Eye (tissue), 1 donor: ENCODE measurements at regions not wholly inside any gene's neighbourhood (a gene's known extent, or its start where the extent isn't known, plus 50 kb on each side); places are given as distances from the start of the nearest gene placed in this dataset.
A peak's percentile ranks its signal among the peaks of the same experiment; 100 is the strongest.

Source experiments
- DNase-seq: peaks from one replicate; pipeline ENCODE4 v3.0.0-alpha.2; 2015

DNA sequence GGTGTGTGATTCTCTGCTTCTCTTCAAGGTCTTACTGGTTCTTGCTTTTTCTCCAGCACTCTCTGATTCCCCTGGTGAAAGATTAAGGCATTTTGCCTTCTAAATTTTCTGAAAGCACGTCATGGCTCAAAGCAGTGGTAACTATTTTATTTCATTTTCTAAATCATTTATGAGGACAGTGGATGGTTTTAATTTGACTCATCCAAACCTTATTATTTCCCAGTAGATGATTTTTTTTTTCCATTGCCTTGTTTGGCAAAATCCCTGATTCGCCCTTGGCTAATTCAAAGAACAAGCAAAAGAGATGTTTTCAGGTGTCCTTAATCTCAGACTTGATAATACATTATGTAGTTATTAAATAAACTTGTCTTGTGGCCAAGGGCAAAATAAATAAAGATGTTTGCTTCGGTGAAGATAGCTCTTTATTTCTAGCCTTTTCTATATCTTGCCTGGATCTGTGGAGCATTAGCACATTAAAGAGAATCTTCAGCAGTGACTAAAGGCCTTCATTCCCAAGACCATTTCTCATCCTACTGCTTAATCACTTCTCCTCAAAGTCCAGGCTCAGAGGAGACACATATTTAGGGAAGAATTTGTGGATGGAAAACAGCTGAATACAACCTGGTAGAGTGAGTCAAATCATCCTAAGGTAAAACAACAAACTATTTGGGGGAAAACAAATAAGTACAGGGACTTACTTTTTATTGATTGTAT, 359.8 kb downstream of the DUSP10 start:
- DNase-seq = no peak

- no peak for DNase-seq
These were observed 349.4 kb downstream of the DUSP10 start for GRCh38 chr1:221392453-221392852.

DNA sequence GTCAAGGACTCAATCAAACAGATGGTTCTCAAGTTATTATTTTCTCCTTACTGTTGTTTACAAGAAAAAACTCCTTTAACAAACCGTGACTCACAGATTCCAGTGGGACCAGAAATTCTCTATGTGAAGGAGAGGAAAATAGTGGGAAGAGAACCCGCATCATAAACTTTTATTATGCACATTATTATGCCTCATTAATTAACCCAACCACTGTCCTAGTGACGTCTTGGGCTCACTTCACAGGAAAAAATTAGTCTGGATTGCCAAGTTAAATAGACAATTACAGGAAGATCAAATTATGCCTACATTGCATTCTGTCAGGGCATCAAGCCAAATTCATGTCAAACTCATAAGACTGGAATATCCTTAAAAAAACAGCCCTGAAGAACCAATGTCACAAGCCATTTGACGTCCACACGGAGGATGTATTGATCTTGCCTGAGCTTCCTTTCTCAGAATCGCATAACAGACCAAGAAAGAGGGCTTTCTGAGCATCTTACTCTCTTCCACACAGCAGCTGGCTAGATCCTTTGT, 347.8 kb downstream of the DUSP10 start:
- peak; percentile 30 for DNase-seq

- no peak for DNase-seq
These were observed 345.4 kb downstream of the DUSP10 start for GRCh38 chr1:221396526-221396925.

GRCh38 chr1:221397141-221397540, 344.7 kb downstream of the DUSP10 start:
- DNase-seq = no peak

- DNase-seq = no peak
These were observed 344.3 kb downstream of the DUSP10 start for GRCh38 chr1:221397606-221398005.

- DNase-seq = peak; percentile 71
These were observed 336.7 kb downstream of the DUSP10 start for GRCh38 chr1:221405146-221405545.

GRCh38 chr1:221408117-221408803, 333.6 kb downstream of the DUSP10 start:
- DNase-seq = no peak

DNA sequence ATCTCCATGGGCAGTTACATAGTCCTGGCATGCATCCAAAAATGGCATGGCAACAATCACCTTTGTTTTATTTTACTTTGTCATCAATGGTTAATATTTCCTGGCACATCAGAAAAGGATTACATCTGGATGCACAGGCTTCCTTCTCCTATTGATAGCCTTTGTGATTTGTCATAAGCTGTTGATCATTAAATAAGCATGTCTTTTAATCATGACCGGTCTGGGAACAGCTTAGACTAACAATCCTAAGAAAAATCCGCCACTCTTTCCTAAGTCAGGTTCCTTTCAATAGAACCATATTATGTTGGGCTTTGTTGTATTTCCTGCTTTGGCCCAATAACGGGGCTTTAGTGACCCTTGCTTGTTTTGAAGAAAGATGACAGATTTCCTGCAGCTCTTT, 330.6 kb downstream of the DUSP10 start:
- DNase-seq = no peak

DNA sequence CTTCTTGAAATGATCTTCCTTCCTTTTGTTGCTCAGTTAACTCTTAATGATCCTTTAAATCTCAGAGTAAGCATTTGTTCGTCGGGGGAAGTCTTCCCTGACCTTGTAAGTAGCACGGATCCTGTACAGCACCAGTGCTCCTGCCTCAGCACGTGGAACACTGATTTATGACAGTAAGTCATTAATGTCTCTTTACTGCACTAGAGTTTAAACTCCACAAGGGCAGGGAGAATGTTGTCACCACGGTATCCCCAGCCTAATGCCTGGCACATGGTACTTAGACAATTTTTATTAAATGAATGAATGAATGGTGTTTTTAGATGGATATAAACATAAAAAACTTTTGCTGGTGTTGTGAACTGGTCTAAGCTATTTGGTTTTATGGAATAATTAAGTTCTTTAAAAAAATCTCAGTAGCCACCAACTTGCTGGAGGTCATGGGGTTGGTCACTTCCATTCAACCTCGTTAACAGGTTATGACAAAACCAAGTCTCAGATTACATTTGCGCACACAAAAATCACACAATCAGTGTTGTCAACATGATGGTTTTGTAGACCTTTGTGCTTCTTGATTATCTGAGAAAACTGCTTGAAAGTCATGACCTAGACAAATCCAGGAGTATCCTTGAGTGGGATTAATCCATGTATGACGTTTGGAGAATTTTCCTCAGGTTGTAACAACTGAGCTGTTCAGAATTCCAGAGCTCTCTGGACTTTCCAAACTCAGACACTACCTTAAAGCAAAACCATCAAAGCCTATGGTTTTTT, 326.9 kb downstream of the DUSP10 start:
- DNase-seq = no peak

DNA sequence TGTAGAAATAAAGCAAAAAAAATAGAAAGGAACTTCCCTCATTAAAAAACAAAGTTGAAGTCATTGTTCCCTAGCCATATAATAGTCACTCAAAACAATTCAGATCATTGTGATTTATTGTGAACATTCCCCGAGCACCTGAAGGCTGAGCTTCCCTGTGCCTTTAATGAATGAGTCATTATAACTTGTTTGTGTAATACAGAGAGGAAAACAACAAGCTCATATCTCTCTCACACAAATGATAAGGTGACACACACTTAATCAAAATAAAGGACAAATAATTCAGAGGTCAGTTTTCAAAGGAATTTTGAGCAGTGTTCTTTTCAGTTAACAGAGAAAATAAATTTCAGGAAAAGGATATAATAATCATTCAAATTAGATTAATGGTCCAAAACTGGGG, 326.2 kb downstream of the DUSP10 start:
- DNase-seq = no peak

DNA sequence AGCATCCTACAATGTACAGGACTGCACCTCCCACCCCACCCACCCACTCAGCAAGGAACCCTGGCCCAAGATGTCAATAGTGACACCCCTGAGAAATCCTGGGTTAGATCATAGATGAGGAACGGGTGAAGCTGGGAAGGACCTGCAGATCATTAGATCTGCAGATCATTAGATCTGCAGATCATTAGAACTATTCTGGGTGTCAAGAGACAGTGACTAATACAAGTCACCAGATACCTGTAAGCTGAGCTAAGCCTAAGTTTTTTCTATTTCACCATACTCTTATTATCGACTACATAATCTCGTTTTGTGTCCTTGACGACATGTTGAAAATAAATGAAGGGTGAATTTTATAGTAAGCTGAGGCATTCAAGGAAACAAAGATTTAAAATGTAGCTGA, 325.7 kb downstream of the DUSP10 start:
- no peak for DNase-seq

- DNase-seq = no peak
These were observed 325.2 kb downstream of the DUSP10 start for GRCh38 chr1:221416723-221417122.

- no peak for DNase-seq
These were observed 323.5 kb downstream of the DUSP10 start for GRCh38 chr1:221418346-221418745.

GRCh38 chr1:221419513-221420095, 322.3 kb downstream of the DUSP10 start:
- DNase-seq = no peak

GRCh38 chr1:221429264-221429663, 312.6 kb downstream of the DUSP10 start:
- DNase-seq = no peak

GRCh38 chr1:221430152-221430960, 311.5 kb downstream of the DUSP10 start:
- DNase-seq = no peak

GRCh38 chr1:221431068-221431651, 310.7 kb downstream of the DUSP10 start:
- DNase-seq = no peak

- DNase-seq = no peak
These were observed 309.9 kb downstream of the DUSP10 start for GRCh38 chr1:221431961-221432360.

DNA sequence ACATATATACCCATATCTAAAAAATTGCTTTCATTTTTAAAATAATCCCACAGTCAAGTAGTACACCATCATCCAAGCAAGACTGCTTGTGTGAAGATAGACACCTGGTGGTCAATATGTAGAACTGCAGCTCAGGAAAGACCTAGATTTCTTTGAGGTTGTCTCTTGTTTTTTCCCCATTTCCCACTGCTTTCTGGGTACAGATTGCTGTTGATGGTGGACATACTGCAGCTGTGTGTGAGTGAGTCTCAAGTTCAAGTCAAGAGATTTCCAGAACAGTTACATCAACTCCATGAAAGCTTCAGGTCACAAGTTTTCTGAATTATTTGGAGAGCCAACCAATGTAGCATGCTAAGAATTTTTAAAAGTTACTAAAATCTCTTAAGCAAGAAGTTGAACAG, 306.4 kb downstream of the DUSP10 start:
- peak; percentile 69 for DNase-seq

GRCh38 chr1:221437171-221437570, 304.7 kb downstream of the DUSP10 start:
- DNase-seq = no peak

- no peak for DNase-seq
These were observed 304.0 kb downstream of the DUSP10 start for GRCh38 chr1:221437926-221438325.
